Neuronal stem cell (in vitro differentiated cells): ENCODE measurements at regions not wholly inside any gene's neighbourhood (a gene's known extent, or its start where the extent isn't known, plus 50 kb on each side); places are given as distances from the start of the nearest gene placed in this dataset.
"Not testable (repeated sequence)": the region's sequence is repeated elsewhere in the genome, so short reads cannot be mapped to it uniquely, and the experiment has no call there.

Source experiments
- DNase-seq: peaks from one replicate; pipeline ENCODE4 v3.0.0-alpha.2; 2013; ENCODE audit warnings: low spot score
- H2AFZ ChIP-seq: one replicate; pipeline ENCODE4 v1.6.1; 2013; ENCODE audit warnings: mild to moderate bottlenecking, low read length, inconsistent platforms
- H2AK5ac ChIP-seq: 2 replicates; pipeline ENCODE4 v1.6.1; 2013; ENCODE audit warnings: low read depth, mild to moderate bottlenecking, inconsistent platforms, low read length, moderate library complexity, mixed read lengths
- H2BK120ac ChIP-seq: 2 replicates; pipeline ENCODE4 v1.6.1; 2013; ENCODE audit warnings: low read depth, mild to moderate bottlenecking, inconsistent platforms, low read length, moderate library complexity, mixed read lengths
- H2BK12ac ChIP-seq: one replicate; pipeline ENCODE4 v1.6.1; 2013; ENCODE audit warnings: low read length, inconsistent platforms
- H2BK15ac ChIP-seq: 2 replicates; pipeline ENCODE4 v1.6.1; 2013; ENCODE audit warnings: mild to moderate bottlenecking, low read length, inconsistent platforms, mixed read lengths
- H2BK5ac ChIP-seq: one replicate; pipeline ENCODE4 v1.6.1; 2013; ENCODE audit warnings: inconsistent platforms, mild to moderate bottlenecking, low read length, moderate library complexity
- H3K14ac ChIP-seq: one replicate; pipeline ENCODE4 v1.6.1; 2013; ENCODE audit warnings: low read length, inconsistent platforms
- H3K18ac ChIP-seq: 2 replicates; pipeline ENCODE4 v1.6.1; 2013; ENCODE audit warnings: low read length, inconsistent platforms
- H3K23ac ChIP-seq: 2 replicates; pipeline ENCODE4 v1.6.1; 2013; ENCODE audit warnings: low read depth, mild to moderate bottlenecking, mixed read lengths, low read length, inconsistent platforms; ENCODE audit not compliant: poor library complexity
- H3K27ac ChIP-seq: replicated peaks from 3 replicates; pipeline ENCODE4 v1.5.1; 2013; ENCODE audit warnings: low read length, inconsistent platforms
- H3K27me3 ChIP-seq, 3 experiments: 2 replicates each; pipeline ENCODE4 v1.6.1; 2013; ENCODE audit warnings: low read length in 3 of 3, mild to moderate bottlenecking in 2 of 3, inconsistent platforms in 1 of 3, low read depth in 1 of 3, mixed read lengths in 1 of 3, moderate library complexity in 1 of 3; ENCODE audit not compliant: control insufficient read depth in 3 of 3, insufficient read depth in 3 of 3
- H3K36me3 ChIP-seq, 2 donors: replicated peaks in 1 of 2; 2 replicates each; pipeline ENCODE4 v1.6.1; 2013; ENCODE audit warnings: low read length in 2 of 2; ENCODE audit not compliant: control insufficient read depth in 2 of 2, insufficient read depth in 2 of 2
- H3K4ac ChIP-seq: 2 replicates; pipeline ENCODE4 v1.6.1; 2013; ENCODE audit warnings: inconsistent platforms, mild to moderate bottlenecking, low read length, moderate library complexity
- H3K4me1 ChIP-seq, 2 donors: 1 replicate in 1 of 2; 2 replicates in 1 of 2; pipeline ENCODE4 v1.6.1; 2013; ENCODE audit warnings: low read length in 2 of 2, low read depth in 1 of 2; ENCODE audit not compliant: control insufficient read depth in 2 of 2, insufficient read depth in 1 of 2
- H3K4me2 ChIP-seq: one replicate; pipeline ENCODE4 v1.6.1; 2013; ENCODE audit warnings: mild to moderate bottlenecking, low read length, inconsistent platforms; ENCODE audit not compliant: insufficient read depth, poor library complexity, severe bottlenecking
- H3K4me3 ChIP-seq, 2 donors: 2 replicates each; pipeline ENCODE4 v1.5.1; 2013; ENCODE audit warnings: low read length in 2 of 2, mild to moderate bottlenecking in 2 of 2, inconsistent platforms in 1 of 2, moderate library complexity in 1 of 2
- H3K79me1 ChIP-seq: one replicate; pipeline ENCODE4 v1.6.1; 2013; ENCODE audit warnings: low read depth, mild to moderate bottlenecking, inconsistent platforms, low read length, moderate library complexity
- H3K9ac ChIP-seq: one replicate; pipeline ENCODE4 v1.6.1; 2013; ENCODE audit warnings: mild to moderate bottlenecking, low read depth, low read length, inconsistent platforms; ENCODE audit not compliant: poor library complexity
- H3K9me3 ChIP-seq, 2 donors: replicated peaks in 1 of 2; 2 replicates each; pipeline versions ENCODE3 to v1.6.1; 2013; ENCODE audit warnings: low read length in 2 of 2, mild to moderate bottlenecking in 2 of 2, inconsistent platforms in 1 of 2, low read depth in 1 of 2, mixed read lengths in 1 of 2, moderate library complexity in 1 of 2; ENCODE audit not compliant: control insufficient read depth in 2 of 2, insufficient read depth in 1 of 2
- H4K8ac ChIP-seq: one replicate; pipeline ENCODE4 v1.6.1; 2013; ENCODE audit warnings: low read depth, mild to moderate bottlenecking, inconsistent platforms, low read length, moderate library complexity
- H4K91ac ChIP-seq: one replicate; pipeline ENCODE4 v1.6.1; 2013; ENCODE audit warnings: low read length, low read depth, mild to moderate bottlenecking, inconsistent platforms; ENCODE audit not compliant: poor library complexity
- WGBS, 2 donors: extraction: QIAGEN DNeasy Blood & Tissue Kit; methylation state at CpG; one replicate each; pipeline ENCODE4 v1.1.7; 2013; ENCODE audit warnings: missing lambda C conversion rate in 2 of 2, mixed read lengths in 1 of 2; ENCODE audit not compliant: insufficient read length in 2 of 2, insufficient replicate concordance in 1 of 2; ENCODE audit errors: extremely low coverage in 2 of 2; 5-methylcytosine and 5-hydroxymethylcytosine counted together

DNA sequence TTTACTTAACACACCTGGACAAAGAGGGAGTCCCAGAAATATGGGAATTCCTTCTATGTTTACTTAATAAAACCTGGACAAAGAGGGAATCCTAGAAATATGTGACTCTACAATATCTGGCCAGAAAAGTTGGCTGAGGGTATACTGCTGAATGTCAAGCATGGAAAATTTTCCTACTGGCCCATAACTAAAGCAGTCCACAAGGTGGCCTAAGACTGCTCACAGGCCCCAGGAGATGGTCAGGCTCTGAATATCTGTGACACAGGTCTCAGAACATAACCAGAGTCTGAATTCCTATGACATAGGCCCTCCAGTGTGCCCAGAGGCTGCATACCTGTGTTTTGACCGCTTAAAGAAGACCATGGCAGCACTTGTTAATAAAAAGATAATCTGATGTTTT is 578.2 kb upstream of the NRSN1 start:
- H3K4me3 ChIP-seq: no peak overlapping the region
- no peak overlapping the region for H3K27ac ChIP-seq
- H3K9ac ChIP-seq: no peak overlapping the region
- H2AK5ac ChIP-seq: no peak overlapping the region
- H3K14ac ChIP-seq: no peak overlapping the region
- no CpG with 5 or more reads among the region's 1 CpG for WGBS, 2 donors
- H2BK5ac ChIP-seq: no peak overlapping the region
- no peak overlapping the region for H2BK120ac ChIP-seq
- no peak overlapping the region for H4K91ac ChIP-seq
- peak overlapping the region; percentile 39 for H2AFZ ChIP-seq
- H4K8ac ChIP-seq: no peak overlapping the region
- H3K9me3 ChIP-seq: no peaks in the 10 kb centered on the region
- H3K4me1 ChIP-seq: peaks cover 1 to 2% of the 10 kb centered on the region in 2 donors
- H3K23ac ChIP-seq: no peak overlapping the region
- DNase-seq: no peak
- no peaks in the 10 kb centered on the region for H3K79me1 ChIP-seq
- no peak overlapping the region for H3K4ac ChIP-seq
- no peaks in the 10 kb centered on the region for H3K36me3 ChIP-seq
- H3K27me3 ChIP-seq: no peaks in the 10 kb centered on the region
- no peak overlapping the region for H2BK15ac ChIP-seq
- H3K4me2 ChIP-seq: no peak overlapping the region
- H3K18ac ChIP-seq: no peak overlapping the region
- no peak overlapping the region for H2BK12ac ChIP-seq

DNA sequence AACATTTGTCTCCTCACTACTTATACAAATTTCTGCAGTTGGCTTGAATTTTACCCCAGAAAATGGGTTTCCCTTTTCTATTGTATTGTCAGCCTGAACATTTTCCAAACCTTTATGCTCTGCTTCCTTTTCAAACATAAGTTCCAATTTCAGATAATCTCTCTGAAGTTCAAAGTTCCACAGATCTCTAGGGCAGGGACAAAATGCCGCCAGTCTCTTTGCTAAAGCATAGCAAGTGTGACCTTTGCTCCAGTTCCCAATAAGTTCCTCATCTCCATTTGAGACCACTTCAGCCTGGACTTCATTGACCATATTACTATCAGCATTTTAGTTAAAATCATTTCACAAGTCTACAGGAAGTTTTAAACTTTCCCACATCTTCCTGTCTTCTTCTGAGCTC is 571.1 kb upstream of the NRSN1 start:
- not testable (repeated sequence) for H2BK15ac ChIP-seq, H3K4ac ChIP-seq, H3K27ac ChIP-seq, H3K18ac ChIP-seq, H3K4me2 ChIP-seq, H4K8ac ChIP-seq, H4K91ac ChIP-seq, H3K27me3 ChIP-seq, H3K9me3 ChIP-seq, H3K23ac ChIP-seq, H3K4me3 ChIP-seq, H2AFZ ChIP-seq, H3K79me1 ChIP-seq, H2BK12ac ChIP-seq, H2AK5ac ChIP-seq, H2BK120ac ChIP-seq, H3K9ac ChIP-seq, H3K14ac ChIP-seq, H3K4me1 ChIP-seq, DNase-seq, H2BK5ac ChIP-seq, H3K36me3 ChIP-seq
- no CpG with 5 or more reads among the region's 1 CpG for WGBS, 2 donors

DNA sequence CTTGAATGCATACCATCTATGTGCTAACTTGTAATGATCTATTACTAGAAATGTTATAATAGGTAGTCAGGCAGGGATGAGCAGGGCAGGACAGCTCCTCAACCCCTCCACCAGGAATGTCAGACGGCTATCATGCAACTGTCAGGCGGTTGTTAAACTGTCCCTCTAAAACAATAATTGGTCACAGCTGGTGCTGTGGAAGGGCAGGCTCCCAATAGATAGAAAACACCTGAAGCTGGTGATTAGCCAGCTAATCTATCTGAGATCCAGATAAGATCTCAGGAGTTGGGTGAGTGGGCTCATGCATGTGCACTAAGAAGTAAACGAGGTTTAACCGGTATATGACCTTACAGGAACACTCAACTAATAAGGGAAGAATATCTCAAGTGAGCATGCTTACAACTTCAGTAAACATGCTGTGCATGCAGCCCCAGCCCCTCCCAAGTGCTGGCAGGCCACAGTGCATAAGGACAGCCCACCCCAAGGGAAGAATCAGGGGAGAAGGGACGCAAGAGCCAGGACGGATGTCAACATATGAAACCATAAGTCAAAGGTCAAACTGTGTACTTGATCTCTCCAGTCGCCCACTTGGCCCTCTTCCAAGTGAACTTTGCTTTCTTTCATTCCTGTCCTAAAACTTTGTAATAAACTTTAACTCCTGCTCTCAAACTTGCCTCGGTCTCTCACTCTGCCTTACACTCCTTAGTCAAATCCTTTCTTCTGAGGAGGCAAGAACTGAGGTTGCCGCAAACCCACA is 566.2 kb upstream of the NRSN1 start:
- Histone ChIP-seq H4K8ac (no peak overlapping the region), H2BK15ac (no peak overlapping the region), H2AK5ac (no peak overlapping the region), H3K27me3 (no peaks in the 10 kb centered on the region), H3K18ac (no peak overlapping the region), H3K4me2 (no peak overlapping the region), H3K4me1 (no peaks in the 10 kb centered on the region), H4K91ac (no peak overlapping the region), H3K23ac (no peak overlapping the region), H2BK5ac (no peak overlapping the region), H3K79me1 (no peaks in the 10 kb centered on the region), H3K4ac (no peak overlapping the region), H3K14ac (no peak overlapping the region), H2BK120ac (no peak overlapping the region), H3K9me3 (peaks cover 0 to 8% of the 10 kb centered on the region in 2 donors), H3K9ac (no peak overlapping the region), H3K36me3 (no peaks in the 10 kb centered on the region), H2AFZ (peak overlapping the region; percentile 6), H3K27ac (no peak overlapping the region), H2BK12ac (no peak overlapping the region), H3K4me3 (no peak overlapping the region)
- no peak for DNase-seq
- WGBS, 2 donors: no CpG with 5 or more reads among the region's 9 CpGs

DNA sequence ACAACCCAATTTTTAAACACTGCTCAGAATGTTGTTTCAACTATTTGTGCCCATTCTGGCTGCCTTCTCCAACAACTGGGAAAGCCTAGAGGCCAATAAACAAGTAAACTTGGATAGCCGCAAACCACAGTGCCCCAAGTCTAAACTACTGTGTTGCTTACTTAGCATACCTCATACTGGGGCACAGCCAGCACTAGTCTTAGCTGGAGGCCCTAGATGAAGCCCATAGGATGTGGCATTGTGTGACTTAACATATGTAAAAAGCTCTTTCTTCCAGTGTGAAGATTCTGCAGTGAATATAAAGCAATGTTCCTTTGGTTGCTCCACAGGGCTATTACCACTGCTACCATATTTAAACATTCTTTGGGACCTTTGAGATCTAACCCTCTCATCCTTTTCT is 564.3 kb upstream of the NRSN1 start:
- Histone ChIP-seq H3K4me1 (no peaks in the 10 kb centered on the region), H3K9me3 (peaks cover 0 to 8% of the 10 kb centered on the region in 2 donors), H2AFZ (no peak overlapping the region), H3K9ac (no peak overlapping the region), H3K23ac (no peak overlapping the region), H2BK15ac (no peak overlapping the region), H3K4me2 (no peak overlapping the region), H2AK5ac (no peak overlapping the region), H2BK12ac (no peak overlapping the region), H3K36me3 (no peaks in the 10 kb centered on the region), H3K4ac (no peak overlapping the region), H2BK5ac (no peak overlapping the region), H3K4me3 (no peak overlapping the region), H3K14ac (no peak overlapping the region), H4K91ac (no peak overlapping the region), H3K18ac (no peak overlapping the region), H3K27ac (no peak overlapping the region), H3K27me3 (no peaks in the 10 kb centered on the region), H4K8ac (no peak overlapping the region), H3K79me1 (no peaks in the 10 kb centered on the region), H2BK120ac (no peak overlapping the region)
- no peak for DNase-seq
- no CpG with 5 or more reads among the region's 1 CpG for WGBS, 2 donors
